ENCODE measurements at regions not wholly inside any gene's neighbourhood (a gene's known extent, or its start where the extent isn't known, plus 50 kb on each side); places are given as distances from the start of the nearest gene placed in this dataset.

- TF ChIP-seq POLR2AphosphoS5 (IDR thresholded peaks at IDR 0.05; ENCODE audit: borderline replicate concordance, low read depth, low read length) (no peak), EZH2 (IDR thresholded peaks at IDR 0.05) (no peak), FOXP2 (optimal IDR thresholded peaks at IDR 0.05; ENCODE audit: control extremely low read depth, extremely low read length, insufficient read depth) (no peak)
Observed at GRCh38 chr15:81633889-81634288, 259.9 kb upstream of the TMC3 start.

Data from SK-N-MC (cell line).